ENCODE measurements at regions not wholly inside any gene's neighbourhood (a gene's known extent, or its start where the extent isn't known, plus 50 kb on each side); places are given as distances from the start of the nearest gene placed in this dataset.
"Not testable (repeated sequence)": the region's sequence is repeated elsewhere in the genome, so short reads cannot be mapped to it uniquely, and the experiment has no call there.

DNA sequence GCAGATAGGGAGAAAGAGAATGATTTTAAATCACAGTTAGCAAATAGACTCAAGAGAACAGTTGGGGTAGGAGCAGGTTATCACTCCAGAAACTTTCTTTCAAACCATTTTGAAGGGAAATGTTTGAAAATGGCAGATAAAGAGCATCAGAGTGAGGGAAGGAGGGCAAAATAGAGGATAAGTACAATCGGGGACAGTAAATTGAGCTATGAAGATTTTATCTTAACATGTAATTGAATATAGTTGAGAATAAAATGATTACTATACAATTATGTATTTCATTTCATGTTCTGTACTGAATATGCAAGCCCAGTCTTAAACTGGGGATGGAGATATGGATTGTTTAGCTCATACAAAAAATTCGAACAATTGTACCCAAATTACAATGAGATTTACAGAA, 54.0 kb downstream of the MAP10 start:
- no peak for DNase-seq

- no peak for DNase-seq
Observed at GRCh38 chr1:232861107-232861506, 55.9 kb downstream of the MAP10 start.

- no peak for DNase-seq
Observed at GRCh38 chr1:232863544-232864275, 58.5 kb downstream of the MAP10 start.

DNA sequence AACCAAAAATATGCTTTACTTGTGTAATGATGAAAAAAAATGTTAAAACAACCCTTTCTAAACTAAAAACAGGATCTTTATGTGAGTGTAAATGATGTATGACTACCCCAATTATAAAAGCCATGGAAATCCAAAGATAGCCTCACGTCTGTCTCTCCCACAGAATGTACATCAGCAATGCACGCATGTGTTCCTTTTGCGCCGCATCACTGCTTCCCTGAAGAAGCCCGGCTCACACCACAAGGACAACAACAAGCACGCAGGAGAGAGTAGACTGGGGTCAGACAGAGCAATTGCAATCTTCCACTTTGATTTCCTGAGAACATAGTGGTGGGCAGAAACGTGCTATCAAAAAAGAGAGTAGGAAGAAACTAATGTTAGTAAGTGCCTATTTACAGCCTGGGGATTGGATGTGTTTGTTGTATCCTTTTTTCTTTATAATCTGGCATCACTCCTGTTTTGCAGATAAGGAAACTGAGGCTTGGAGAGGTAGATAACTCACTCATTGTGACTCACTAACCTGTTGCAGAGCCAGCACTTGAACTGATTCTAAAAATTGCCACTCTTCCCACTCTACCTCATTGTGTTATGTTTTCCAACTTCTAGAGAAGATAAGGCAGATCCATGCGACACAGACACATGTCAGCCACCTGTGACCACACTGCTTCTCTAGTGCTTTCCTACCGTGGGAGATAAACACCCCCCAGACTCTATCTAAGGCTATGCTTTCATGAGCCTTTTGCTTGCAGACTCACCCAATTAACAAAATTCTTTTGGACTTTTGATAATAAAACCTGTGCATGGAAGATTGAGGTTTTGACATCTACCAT, 60.1 kb downstream of the MAP10 start:
- no peak for DNase-seq

DNA sequence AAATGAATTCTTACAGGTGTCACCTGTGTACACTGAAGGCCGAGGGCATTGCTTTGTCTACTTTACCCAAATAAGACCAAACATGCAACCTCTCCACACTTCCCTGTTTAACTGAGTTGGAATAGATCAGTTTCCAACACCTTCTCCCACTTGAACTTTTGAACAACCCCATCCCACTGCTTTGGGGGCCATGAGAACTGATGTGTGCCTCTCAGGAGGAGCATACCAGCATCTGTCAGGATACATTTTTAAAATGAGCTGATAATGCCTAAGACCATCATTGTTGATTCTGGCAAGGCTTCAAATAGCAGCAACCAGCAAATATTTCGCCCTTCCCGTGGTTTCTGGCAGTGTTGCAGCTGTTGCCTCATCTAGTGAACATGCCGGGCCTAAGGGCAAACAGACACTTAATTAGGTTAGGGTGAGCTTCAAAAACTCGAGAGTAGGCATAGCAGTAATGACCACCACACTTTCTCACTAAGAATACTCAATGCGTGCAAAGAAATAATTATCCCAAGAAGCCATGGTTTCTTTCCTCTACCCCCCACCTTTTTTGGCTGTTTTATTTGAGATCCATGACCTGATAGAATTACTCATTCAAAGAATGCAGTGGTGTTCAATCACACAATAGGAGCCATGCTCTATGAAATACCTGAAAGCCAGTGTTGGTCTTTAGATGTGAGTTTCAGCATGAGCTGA, 63.7 kb downstream of the MAP10 start:
- no peak for DNase-seq

DNA sequence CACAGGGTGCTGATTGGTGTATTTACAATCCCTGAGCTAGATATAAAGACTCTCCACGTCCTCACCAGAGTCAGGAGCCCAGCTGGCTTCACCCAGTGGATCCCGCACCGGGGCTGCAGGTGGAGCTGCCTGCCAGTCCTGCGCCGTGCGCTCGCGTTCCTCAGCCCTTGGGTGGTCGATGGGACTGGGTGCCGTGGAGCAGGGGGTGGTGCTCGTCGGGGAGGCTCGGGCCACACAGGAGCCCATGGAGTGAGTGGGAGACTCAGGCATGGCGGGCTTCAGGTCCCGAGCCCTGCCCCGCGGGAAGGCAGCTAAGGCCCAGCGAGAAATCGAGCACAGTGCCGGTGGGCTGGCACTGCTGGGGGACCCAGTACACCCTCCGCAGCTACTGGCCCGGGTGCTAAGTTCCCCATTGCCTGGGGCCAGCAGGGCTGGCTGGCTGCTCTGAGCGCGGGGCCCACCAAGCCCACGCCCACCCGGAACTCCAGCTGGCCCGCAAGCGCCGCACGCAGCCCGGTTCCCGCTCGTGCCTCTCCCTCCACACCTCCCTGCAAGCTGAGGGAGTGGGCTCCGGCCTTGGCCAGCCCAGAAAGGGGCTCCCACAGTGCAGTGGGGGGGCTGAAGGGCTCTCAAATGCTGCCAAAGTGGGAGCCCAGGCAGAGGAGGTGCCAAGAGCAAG, 66.2 kb downstream of the MAP10 start:
- DNase-seq: not testable (repeated sequence)

DNA sequence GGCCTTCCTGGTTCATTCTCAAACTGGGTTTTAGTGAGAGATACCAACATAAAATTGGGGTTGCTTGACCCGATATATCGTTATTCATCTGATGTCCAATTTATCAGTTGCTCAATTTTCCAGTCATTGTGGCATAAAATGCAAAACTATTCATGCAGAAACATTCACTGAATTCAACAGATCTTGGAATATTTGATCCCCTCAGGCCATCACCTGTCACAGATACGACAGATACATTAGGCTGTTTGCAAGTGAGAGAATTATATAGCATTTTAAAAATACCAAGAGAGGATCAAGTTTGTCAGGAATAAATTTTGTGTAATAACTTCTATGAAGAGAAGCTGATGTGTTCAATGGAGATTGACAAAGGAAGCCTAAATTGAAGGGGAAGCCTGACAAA, 67.1 kb downstream of the MAP10 start:
- DNase-seq: no peak

- no peak for DNase-seq
Observed at GRCh38 chr1:232872738-232873137, 67.5 kb downstream of the MAP10 start.

DNA sequence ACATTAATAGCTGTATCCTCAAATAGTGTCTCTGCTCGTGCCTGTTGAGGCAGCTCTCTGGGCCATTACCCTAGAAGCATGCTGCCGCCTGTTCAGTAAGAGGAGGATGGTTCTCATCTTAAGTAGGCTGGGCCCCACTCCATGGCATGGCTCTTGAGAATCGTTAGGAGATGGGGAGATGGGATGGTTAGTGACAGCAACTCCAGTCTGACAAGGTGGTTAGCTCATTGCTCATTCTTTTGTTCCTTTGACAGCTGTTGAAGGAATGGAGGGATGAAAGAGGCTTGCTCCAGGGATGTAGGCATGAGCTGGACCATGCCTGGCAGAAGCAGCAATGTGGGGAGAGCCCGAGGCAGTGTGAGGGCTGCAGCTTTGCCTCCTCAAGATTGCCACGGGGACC, 68.2 kb downstream of the MAP10 start:
- no peak for DNase-seq

GRCh38 chr1:232873931-232874330, 68.7 kb downstream of the MAP10 start:
- DNase-seq: no peak

DNA sequence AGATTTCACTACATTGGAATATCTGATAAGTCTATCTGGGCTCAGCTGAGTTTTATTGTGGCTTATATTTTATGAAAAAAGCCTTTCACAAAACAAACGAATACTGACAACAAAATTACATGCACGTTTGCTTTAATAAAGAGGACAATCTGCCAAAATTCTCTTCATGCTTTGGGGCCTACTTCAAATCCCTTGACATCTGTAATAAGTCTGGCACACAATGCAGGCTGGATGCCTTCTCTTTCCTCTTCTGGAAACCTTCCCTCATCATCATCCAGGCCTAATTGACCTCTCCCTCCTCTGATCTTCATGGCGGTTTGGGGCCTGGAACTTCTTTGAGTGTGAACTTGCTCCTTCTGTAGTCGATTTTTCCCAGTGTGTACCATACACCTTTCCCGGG, 70.3 kb downstream of the MAP10 start:
- DNase-seq: no peak

GRCh38 chr1:232876506-232877364, 71.5 kb downstream of the MAP10 start:
- peak in 1 of 2 experiments; percentile 23 for DNase-seq

DNA sequence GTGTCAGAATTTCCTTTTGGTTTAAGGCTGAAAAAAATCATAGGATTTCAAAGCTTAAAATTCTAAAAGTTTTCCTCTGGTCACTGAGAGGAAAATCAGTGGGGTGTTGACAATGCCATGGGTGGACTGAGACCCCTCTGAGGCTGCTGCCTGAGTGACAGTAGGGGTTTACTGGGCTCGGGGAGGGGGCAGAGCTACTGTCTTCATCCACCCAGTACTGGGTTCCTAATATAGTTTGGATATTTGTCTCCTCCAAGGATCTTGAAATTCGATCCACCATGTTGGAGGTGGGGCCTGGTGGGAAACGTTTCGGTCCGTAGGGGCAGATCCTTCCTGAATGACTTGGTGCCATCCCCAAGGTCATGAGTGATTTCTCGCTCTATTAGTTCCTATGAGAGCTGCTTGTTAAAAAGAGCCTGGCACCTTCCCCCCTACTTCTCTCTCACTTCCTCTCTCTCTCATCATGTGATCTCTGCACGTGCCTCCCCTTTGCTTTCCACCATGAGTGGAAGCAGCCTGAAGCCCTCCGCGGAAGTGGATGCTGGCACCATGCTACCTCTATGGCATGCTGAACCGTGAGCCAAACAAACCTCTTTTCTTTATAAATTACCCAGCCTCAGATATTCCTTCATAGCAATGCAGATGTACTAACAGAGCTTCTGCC, 72.3 kb downstream of the MAP10 start:
- no peak for DNase-seq

GRCh38 chr1:232878086-232878485, 72.3 kb upstream of the NTPCR start:
- DNase-seq: no peak

DNA sequence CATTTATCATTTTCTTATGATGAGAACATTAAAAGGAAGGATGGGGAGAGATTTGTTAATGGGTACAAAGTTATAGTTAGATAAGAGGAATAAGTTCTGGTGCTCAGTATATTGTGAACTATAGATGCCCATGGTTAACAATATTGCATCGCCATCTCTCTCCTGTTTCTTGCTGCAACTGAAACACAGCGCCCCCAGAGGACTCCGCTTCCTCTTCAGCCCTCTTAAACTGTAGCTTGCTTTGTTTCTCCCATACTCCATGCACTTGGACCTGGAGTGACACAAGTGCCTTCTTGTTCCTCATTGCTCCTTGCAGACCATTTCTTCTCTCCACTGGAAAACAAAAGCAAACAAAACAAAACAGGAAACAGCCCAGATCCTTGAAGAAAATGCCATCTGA, 70.1 kb upstream of the NTPCR start:
- DNase-seq: no peak

DNA sequence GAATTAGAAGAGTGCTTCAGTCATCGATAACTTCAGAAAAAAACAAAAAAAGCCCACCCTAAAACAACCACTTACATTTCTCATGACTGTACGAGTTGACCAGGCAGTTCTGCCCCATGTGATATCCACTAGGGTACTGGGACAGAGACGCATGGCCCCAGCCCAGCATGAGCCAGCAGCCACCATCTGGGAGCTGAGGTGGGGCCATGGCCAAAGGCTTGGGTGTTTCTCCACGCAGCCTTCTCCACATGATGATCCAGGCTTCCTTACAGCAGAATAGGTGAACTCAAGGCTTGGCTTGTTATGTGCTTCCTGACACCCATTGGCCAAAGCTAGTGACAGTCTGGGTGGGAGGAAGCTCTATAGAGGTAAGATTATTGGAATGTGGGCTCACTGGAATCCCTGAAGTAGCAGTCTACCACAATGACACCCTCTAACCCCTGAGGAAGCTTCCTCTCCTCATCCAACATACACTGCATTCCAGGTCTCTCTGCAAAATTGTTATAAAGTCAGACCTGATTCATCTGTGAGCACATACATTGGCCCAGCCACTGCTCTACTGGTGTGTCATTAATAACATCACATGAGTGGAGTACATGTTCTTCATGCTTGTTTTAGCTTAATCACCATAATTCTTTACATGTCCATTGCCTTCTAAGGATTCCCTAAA, 66.3 kb upstream of the NTPCR start:
- no peak for DNase-seq

GRCh38 chr1:232886271-232886670, 64.1 kb upstream of the NTPCR start:
- DNase-seq: no peak

GRCh38 chr1:232890340-232890943, 60.0 kb upstream of the NTPCR start:
- DNase-seq: no peak

GRCh38 chr1:232891071-232891470, 59.3 kb upstream of the NTPCR start:
- no peak for DNase-seq

- no peak for DNase-seq
Observed at GRCh38 chr1:232891656-232892317, 58.6 kb upstream of the NTPCR start.
